NCI-H2081 treated with DMSO at 0.1 percent for 48 hours (cell line): ENCODE measurements at regions not wholly inside any gene's neighbourhood (a gene's known extent, or its start where the extent isn't known, plus 50 kb on each side); places are given as distances from the start of the nearest gene placed in this dataset.
A peak's percentile ranks its signal among the peaks of the same experiment; 100 is the strongest.

Experiments
- DNase-seq: peaks from one replicate; lab custom pipeline; 2025; lab: John Stamatoyannopoulos, UW

DNA sequence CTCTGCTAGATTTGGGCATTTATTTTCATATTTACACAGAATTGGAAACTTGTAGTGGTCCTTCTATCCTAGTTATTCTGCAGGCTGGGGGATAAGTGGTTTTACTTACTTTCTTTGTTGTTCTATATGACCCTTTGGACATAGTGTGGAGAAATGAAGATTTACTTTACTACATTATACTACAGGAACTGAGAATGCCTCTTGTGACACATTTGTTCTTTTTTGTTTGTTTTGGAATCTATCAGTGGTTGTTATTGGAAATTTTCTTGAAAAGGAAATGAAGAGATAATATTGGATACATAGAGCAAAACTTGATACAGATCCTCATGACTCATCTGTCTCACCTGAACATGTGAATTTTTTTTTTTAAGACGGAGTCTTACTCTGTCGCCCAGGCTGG lies 146.1 kb upstream of the DPYD start:
- no peak for DNase-seq

DNA sequence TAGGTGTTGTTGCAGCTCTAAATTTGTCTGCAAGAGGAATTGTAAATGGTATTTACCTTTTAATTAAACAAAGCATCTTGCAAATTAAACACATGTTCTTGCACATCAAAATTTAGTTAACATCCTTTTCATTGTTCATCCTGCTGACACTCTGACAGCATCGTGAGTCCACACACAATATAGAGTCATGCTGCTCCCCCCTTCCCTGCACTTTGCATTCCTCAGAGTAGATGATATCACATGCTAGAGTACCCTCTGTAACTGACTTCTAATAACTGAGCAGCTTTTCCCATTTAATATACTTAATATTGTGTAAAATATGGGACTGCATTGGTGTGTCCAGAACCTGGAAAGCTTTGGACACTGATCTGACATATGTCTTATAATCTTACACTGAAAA lies 138.8 kb upstream of the DPYD start:
- DNase-seq, result no peak

DNA sequence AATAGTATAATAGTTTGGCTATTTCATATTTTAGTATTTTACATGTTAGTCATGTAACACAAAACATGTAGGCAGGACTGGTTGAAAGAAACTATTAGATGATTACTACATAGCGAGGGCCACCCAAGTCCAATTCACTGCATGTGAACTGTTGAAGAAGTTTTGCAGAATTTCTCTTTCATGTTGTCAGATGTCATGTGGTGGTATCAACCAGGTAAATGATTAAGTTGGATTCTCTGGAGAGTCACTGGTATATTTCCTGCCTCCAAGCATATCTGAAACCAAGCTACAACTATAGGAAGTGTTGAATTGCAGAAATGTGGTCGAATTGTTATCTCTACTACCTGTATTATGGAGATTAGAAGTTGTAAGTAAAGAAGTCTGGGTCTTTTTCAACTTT lies 137.8 kb upstream of the DPYD start:
- no peak for DNase-seq

DNA sequence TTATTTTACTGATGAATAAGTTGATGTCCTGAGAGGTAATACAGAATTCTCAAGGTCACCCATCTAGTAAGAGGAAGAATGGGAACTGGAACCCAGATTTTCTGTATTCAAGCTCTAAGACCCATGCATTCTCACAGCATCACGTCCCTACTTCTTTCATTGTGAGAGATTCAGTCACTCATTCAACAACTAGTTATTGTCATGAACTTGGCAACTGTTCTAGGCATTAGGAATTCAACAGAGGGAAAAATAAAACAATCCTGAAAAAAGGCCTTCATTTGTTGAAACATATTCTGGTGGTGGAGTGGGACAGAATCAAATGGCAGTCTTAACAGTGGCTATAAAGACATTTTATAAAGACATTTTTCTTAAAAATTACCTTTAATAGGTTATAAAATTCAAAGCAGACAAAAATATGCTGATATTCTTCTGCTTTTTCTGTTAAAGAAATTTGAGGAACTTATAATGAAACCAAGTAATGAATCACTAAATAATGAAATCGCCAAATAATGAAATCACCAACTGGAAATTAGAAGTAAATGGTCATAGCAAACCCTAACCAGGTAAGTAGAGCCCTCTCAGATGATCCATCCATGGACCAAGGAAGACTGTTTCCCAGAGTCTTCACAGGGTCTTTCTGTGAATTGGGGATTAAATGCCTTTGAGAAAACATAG lies 136.5 kb upstream of the DPYD start:
- no peak for DNase-seq

DNA sequence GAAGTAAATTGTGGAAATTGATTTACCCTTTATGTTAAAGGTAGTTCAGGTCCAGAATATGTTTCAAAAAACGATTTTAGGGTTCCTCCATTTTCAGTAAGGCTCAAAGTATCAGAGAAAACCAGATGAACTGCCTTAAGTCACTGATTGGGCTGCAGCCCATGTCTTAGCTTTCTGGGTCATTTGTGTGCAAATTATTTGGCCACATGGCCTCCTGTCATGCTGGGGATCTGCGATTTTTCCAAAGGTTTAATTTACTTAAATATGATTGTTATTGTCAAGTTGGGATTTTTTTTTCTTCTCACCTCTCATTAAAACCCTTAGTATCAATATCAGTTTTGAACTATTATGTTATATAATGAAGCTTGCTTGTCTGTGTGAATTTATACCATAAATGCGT lies 135.9 kb upstream of the DPYD start:
- no peak for DNase-seq

DNA sequence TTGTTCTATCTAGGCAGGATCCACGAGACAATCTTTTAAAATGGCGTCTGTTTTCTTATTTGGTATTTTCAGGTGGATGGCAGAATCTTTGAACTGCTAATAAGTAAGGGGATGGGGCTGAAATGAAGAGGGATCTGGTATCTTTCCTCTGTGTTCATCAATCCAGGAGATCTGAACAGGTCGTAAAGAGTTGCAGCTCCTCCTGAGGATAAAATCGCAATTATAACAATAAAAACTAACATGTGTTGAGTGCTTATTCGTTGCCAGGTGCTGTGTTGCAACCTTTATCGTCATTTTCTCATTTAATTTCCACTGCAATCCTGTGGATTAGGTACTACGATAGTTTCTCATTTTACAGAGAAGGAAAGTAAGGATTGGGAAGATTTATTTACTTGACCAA lies 134.6 kb upstream of the DPYD start:
- DNase-seq, result no peak

DNA sequence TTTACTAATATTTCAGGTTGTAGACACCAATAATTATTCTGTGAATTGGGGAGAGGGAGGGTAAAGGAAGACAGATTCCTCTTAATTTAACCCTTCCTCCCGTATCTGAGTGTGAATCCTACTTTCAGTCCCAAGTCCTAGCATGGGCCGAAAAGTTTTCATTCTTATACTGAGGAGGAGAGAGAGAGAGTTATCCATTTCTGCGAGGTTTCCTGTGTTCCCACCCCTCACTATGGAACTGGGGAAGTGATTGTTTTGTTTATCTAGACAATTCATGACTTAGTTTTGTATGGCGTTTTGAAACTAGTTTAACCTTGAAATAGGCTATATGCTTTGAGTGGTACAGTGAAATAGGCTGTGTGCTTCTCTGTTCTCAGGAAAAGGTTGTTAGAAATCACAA lies 134.0 kb upstream of the DPYD start:
- DNase-seq, result no peak

DNA sequence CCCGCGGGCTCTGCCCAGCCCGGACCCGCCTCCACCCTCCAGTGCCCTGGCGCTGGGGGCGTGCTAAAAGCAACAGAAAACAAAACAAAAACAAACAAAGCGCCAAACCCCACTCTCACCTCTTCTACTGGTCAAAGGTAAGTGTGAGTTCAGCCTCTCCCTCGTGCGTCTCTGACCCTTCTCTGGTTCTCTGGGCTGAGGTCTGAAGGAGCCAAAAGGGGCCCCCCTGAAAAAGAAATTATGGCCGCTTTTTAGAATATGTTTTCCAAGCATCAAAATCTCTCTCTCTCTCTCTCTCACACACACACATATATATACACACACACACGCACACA lies 133.5 kb upstream of the DPYD start:
- DNase-seq, result no peak

DNA sequence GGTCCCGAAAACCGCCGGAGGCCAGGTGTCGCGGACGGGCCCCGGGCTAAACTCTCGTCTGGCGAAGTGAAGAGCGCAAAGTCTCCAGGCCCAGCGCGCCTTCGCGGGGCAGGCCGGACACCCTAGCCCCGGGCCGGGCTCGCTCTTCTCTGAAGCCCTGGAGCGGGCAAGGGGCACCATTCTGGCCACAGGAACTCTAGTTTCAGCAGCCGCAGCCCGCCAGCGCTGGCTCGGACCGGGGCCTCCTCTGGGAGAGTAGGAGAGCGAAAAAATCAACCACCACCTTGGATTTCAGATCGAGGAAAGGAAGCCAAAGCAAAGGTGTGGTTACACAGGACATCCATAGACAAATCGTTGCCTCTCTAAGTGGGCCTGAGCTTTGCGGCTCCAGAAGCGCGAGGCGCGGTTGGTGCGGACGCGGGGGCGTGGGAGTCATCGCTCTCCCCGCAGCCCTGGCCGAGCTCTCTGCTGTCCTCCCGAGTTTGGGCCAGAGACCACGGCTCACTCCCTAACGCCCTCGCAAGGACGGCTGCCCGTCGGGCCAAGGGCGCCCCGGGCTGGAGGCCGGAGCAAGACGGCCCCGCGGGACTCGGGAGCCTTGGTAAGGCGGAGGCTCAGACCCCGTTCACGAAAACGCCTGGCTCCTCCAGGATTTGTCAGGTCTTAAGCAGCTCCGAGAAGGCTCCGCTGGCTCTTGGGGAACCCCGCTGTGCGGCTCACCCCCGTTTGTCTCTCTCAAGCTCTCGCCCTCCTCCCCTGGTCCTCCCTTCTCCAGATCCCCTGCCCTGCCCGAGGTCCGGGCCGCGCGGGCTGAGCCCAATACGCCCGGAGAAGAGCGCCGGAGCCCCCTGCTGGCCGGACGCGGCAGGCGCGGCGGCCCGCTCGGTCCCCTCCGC lies 132.9 kb upstream of the DPYD start:
- DNase-seq, result no peak

DNA sequence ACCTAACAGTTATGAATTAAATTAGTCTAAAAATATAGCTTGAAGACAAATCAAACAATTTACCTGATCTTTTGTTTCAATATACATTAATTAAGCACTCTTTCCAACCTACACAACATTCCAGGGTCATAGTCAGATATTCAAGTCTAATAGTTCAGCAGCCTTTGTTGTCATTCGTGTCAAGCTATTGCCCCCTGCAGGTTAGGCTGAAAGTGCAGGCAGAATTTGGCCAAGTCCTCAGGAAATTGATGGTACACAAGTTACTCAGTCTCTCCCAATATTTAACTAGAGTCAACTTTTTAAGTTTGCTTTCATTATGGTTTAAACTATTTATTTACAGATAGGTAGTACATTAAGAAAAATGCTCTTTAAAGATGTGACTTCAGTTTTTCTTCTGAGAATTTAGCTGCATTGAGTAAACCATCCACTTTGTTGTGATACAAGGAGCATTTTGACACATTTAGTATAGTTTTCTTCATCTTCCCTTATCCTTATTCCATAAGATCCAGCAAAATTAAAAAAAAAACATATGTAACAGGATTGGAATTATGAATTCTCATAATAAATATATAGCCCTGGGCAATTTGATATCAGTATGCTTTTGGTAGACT lies 130.3 kb upstream of the DPYD start:
- no peak for DNase-seq

DNA sequence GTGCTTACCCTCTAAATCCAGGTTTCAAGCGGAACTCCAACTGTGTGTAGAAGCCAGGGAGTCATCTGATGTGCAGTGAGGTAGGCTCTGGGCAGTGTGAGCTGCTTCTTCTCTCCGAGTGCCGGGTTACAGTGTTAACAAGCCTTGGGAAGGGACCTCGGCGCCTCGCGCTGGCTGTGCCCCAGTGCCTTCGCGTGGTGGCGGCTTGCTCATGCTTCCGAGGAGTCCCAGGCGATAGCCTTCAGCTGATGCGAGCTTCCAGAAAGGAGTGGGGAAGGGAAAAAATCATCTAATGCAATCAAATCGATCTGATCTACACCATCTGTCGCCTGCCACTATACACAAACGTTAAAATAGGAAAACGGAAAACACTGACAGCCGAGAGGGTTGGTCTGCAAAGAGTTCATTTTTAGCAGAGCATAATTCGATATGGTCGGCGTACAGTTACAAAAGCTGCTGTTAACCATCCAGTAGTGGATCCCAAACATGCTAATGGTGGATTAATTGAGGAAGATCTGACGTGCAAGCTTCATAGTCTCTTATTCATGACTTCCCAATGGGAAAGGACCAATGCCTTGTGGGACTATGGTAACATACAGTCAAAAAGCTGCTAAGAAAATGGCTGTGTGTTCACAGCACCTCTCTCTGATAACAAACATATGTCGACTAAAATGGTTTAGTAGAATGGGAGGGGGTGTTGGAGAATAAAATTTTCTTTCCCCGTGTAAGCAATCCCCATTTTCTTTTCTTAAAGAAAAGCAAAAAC lies 128.7 kb upstream of the DPYD start:
- DNase-seq, result no peak

DNA sequence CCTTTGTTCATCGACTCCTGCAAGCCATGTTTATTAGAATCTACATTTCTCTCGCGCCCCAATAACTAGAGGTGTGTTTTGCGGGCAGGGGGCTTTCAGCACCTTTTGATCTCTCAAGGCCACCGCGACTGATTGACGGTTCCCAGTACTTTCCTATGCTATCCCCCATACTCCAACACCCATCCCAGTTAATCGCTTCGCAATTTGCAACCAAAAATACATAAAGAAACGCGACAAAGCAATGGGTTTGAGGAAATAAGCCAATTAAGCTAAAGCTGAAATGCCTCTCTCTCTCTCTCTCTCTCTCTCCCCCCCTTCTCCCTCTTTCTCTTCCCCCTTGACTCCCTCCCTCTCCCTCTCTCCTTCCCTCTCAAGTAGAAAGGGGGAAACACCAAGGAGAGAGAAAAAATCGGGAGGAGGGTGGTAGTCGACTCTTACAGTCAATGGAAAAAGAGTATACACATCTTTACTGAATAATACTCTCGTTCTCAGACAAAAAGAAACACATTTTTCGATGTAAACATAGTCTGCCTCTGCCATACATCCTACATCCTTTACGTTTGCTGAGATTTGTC lies 128.0 kb upstream of the DPYD start:
- DNase-seq, result no peak

DNA sequence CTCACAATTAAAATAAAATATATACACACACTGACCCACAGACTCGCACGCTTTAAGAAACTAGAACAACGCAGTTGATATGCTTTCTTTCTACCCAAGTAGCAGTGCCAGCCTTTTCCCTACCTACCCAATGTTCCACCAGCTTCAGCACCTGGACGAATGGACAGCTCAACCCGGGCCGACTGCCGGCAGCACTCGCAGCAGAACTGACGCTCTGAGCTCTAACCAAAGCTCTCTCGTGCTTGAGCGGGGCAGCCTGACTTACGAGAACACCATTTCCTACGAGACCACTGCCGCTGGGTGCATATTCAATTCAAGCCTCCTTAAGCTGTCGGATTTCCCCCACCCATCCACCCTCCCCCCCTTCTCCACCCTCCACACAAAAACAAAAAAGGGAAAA lies 127.4 kb upstream of the DPYD start:
- DNase-seq, result no peak

DNA sequence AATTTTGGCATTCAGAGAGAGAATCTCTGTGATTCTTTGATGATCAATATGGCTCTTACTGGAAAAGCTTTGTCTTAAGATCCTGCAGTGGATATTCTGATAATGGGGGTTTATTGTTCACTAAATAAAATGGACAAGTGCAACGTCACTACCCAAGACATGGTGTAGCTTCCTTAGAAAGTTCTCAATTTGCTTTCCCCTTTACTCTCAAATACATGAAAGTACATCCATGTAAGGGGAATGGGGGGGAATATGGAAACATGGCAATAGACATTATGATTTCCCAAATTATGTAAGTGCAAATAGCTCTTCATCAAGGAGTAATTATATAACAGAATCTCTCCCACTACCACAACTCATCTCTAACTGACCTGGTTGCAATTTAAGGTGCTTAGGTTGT lies 126.3 kb upstream of the DPYD start:
- no peak for DNase-seq

DNA sequence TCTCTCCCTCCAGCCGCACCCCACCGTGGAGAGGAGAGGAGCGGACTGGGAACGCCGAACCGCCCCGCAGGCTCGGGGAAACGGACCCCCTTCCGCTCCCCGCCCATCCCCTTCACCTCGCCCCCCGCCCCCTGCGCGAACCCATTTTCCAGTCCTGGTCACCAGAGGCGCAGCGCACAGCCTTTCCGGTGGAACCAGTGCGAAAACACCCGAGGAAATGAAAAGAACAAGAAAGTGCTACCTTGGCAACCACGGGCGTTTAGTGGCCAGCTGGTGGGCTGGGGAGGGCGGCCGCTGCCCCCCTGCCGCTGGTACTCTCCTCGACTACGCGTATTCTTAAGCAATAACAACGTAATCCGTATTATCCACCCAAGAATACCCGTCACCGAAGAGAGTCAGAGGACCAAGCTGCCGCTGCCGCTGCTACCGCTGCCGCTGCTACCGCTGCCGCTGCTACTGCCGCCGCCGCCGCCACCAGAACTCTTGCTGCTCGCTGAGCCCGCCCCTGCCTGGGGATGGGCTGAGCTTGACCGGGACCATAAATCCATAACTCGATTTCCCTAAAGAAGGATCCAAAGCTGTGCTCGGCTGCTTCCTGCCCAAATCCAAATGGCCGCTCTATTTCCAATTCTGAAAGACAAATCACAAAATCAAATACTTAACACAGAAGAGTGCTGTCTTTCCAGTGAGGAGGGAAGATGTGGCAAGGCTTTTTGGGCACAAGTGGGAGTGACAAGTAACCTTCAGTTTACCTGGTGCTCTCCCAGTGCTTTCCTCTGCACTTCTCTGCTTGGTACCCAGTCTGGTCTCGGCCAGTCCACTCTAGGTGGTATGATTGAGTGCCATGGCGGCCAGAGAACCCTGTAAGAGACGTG lies 125.2 kb upstream of the DPYD start:
- DNase-seq, result no peak

DNA sequence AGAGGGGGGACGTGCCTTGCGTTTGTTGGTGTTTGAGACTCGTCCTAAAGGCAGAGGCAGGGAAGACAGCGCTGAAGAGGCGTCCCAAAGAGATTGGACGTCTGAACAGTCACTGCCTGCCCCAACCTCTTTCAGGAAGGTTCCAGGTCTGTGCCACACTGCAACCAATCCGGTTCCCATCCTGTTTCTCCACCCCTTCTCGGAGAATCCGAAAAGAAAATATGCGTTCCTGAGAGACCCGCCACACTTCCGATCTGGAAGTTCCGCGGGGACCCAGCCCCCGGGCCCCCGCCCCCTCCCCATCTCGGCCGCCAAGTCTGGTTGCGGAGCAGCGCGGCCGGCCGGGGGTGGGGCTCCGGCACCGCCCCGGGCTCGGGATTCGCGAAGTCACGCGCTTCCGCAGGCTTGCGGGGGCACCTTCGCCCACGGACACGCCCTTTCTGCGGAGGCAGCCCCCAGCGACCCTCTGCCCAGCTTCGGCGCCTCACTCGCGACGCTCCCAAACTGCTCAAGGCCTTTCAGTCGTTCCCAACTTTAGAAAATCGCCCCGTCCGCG lies 124.5 kb upstream of the DPYD start:
- DNase-seq, result no peak

DNA sequence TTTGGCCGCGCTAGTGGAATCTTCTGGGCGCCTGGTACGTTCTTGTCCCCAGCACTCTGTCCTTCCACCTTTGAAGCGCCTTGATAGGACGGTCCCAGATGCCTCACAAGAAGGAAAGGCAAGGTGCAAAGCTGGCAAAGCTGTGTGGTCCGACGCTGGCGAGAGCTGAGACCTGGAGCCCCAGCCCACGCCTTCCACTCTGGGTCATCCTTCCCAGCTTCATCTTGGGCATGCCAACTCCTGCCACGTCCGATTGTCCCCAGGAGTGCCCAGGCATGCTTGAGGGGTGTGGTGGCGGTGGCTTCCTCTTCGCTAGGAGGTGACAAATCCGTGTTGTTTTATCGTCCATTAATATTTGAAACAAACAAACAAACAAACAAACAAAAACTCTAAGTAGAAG lies 123.9 kb upstream of the DPYD start:
- no peak for DNase-seq

DNA sequence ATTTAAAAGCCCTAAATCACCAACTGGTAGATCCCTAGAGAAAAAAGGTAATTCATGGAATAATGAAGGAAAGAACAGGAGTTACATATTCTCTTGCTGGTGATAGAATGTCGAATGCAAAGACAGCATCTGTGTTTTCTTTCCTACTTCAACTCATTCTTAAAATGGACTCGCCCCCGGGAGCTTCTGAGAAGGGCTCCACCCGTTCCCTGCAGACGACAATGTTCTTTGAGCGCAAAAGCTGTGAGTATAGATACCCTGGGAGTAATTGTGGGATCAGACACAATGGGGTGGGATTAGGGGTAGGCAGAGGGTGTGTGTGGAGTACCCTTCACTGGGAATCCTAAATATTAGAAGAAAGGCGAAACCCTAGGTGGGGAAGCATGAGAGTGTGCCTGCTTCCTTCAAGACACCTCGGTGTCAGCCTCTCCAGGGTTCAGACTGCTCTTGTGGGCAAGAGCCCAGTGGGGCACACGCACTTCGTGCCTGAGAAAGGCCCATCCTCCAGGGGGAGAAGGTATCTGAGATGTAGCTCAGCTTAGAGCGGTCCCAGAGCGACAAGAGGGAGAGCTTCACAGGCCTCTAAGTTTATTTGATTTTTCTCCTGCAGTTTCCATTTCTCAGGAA lies 123.3 kb upstream of the DPYD start:
- DNase-seq, result no peak

DNA sequence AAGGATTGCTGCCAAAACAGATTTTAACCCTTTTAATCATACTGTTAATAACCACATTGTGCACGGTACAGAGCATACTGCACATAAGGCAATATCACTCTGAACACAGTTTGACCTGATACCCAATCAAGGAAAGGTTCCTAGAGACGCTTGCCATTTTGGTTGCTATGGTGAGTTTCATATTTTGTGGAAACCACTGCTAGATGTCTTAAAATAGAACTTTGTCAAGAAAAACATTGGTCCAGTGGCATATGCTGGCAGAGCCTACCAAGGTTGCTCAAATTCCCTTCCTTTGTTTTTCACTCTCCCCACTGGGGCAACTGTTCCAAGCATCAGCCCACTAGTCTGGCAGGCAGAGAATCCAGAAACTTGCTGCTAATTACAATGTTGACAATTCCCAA lies 114.8 kb upstream of the DPYD start:
- peak; percentile 79 for DNase-seq

DNA sequence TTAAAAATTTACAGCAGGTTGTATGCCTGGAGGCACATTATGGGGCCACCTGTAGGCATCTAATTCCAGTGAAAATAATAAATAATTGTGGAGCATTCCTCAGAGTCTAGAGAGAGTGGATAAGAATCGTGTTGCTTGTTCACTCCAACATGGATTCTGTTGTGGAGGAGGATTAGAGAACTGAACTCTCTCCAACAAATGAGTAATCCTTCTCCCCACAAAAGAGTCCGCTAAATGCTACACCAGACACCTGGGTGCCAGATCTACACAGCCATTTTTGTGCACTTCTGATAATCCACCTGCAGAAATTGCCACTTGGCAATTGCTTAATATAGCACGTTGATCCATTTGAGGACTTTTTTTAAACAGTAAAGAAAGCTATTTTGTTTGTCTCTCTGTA lies 113.7 kb upstream of the DPYD start:
- no peak for DNase-seq

DNA sequence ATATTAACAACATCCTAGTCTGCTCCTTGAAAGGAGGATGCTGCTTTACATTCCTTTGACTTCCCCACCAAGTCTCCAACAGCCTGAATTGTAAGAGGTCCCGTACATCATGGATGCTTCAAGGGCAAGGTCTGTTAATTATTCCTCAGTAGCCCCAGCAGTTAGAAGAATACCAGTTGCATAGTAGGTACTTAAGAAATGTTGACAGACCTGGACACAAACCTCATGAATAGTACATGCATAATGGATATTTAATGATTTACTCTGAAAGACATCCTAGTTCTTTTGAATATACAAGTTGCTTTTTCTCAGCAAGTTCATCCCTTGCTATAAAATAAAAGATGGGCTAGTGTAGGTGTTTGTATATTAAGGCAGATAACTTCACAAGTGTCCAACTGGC lies 112.1 kb upstream of the DPYD start:
- DNase-seq, result no peak
